ENCODE measurements at regions not wholly inside any gene's neighbourhood (a gene's known extent, or its start where the extent isn't known, plus 50 kb on each side); places are given as distances from the start of the nearest gene placed in this dataset.

DNA sequence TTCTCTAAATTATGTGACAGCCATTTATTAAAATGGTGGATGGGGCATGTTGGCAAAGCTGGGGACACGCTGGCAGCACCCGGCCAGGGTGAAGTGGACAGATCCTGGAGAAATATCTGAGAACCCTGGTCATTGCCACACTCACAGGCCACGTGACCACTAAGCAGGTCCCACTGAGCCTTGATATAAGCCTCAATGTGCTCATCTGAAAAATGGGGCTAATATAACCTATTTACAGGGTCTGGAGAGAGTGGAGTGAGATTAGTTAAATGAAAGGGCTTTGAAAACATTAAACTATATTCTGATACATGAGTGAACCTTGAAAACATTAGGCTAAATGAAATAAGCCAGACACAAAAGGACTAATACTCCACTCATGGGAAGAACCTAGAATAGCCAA, 108.9 kb downstream of the RBFOX3 start:
- no peak for DNase-seq (ENCODE audit: low read depth in 2 of 2)

DNA sequence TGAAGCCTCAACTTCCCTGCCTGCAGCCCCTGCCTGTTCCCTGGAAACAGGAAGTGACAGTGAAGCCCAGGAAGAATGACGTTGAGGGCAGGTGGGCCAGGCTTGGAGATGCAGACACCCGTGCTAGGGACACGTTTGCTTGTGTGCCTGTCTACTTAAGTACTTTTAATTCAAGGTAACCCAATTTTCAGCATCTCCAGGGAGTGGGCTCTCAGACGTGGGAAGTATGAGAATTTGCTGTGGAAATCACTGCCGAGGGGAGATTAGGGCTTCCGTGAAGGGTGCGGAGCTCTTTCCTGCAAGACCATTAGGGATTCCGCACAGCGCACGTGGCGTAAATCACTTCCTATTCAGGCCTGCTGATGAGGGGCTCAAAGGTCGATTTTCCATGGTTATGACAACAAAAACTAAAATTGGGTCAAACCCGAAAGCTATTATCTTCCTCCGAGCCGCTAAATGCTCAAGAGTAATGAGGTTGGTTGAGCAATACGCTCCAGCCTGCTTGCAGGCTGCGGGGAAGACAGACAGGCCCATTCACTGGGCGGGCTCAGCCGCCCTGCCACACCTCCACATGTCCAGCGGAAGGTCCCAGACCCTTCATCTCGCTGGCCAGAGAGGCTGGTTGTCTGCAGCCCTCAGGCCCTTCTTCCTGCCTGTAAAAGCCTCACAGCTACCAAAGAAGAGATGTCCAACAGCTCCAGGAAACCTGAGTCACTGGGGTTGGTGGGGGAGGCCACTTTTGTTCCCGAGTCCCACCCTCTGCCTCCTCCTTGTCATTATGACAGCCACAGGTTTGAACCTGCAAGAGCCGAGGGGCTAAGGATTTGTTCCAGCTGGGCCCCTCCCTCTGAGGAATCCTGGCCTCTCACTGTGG, 109.9 kb downstream of the RBFOX3 start:
- no peak for DNase-seq (ENCODE audit: low read depth in 2 of 2)

DNA sequence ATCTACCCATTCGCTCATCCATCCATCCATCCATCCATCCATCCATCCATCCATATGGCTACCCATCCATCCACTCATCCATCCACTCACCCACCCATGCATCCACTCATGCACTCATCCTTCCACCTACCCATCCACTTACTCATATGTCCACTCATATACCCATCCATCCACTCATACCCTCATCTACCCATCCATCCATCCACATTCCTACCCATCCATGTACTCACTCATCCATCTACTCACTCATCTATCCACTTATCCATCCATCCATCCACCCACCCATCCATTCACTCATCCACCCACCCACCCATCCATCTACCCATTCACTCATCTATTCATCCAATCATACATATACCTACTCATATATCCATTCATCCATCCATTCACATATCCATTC, 112.0 kb downstream of the RBFOX3 start:
- no peak for DNase-seq (ENCODE audit: low read depth in 2 of 2)

DNA sequence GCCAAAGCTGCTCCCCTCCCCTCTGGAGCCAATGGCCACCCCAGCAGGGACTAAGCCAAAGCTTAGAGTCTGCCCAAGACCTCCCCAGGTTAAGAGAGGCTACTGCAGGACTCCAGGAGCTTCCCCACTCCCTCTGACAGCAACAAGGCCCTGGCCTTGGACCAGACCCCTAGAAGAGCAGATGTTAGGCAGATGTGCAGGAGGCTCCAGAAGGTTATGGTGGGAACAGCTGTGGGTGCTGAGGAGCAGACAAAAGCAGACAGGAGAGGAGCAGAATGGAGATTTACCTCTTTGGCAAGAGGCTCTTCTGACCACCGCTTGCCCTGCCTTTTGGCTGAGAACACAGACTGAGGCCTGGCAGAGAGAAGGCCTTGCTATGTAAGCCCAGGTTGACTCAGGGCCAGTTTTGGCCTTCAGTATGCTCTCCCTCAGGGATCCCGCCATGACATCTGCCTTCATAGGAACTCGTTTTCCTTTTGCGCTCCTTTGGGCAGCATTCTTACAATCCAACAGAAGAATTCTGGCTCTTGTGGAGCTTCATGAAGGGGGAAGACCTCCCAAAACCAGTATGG, 113.0 kb downstream of the RBFOX3 start:
- no peak for DNase-seq (ENCODE audit: low read depth in 2 of 2)

- DNase-seq (ENCODE audit: low read depth in 2 of 2), result no peak
Measured at GRCh38 chr17:79496422-79497005, 114.3 kb downstream of the RBFOX3 start.

GRCh38 chr17:79495665-79496064, 115.2 kb downstream of the RBFOX3 start:
- no peak for DNase-seq (ENCODE audit: low read depth in 2 of 2)

- no peak for DNase-seq (ENCODE audit: low read depth in 2 of 2)
Measured at GRCh38 chr17:79491006-79491405, 119.8 kb downstream of the RBFOX3 start.

DNA sequence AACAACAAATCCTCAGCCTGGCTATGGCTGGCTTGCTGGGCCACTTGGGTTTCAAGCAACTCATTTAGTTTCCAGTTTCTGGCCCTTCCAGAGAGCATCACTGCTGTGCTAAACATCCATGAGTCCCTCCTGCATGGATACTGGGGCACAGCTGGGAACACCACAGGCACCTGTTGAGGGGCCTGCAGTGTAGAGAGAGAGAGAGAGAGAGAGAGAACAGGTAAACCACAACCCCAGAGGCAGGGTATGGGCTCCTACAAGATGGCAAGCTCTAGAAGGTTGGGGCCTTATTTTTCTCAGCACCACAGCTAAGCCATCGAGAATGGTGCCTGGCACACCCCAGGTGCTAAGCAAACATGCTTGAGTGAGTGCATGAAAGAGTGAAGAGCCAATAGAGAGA, 120.3 kb downstream of the RBFOX3 start:
- DNase-seq (ENCODE audit: low read depth in 2 of 2), result no peak

GRCh38 chr17:79487149-79487548, 123.7 kb downstream of the RBFOX3 start:
- DNase-seq (ENCODE audit: low read depth in 2 of 2), result no peak

DNA sequence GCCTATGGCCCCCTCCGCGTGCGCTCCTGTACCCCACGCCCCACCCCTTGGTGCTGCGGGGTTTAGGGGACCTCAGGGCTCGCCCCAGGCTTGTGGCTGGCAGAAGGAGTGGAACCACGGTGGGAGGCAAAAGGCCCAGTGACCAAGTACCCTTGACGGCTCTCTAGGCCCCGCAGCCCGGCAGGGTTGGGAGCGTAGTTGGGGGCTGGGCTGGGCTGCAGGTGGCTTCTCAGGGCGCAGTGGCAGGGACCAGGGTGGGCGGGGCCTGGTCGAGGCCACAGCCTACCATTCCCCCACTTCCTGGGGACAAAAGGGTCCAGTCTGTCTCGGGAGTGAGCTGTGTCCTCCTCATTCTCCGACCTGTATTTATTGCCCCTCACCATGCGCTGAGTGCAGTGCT, 124.9 kb downstream of the RBFOX3 start:
- DNase-seq (ENCODE audit: low read depth in 2 of 2), result no peak

DNA sequence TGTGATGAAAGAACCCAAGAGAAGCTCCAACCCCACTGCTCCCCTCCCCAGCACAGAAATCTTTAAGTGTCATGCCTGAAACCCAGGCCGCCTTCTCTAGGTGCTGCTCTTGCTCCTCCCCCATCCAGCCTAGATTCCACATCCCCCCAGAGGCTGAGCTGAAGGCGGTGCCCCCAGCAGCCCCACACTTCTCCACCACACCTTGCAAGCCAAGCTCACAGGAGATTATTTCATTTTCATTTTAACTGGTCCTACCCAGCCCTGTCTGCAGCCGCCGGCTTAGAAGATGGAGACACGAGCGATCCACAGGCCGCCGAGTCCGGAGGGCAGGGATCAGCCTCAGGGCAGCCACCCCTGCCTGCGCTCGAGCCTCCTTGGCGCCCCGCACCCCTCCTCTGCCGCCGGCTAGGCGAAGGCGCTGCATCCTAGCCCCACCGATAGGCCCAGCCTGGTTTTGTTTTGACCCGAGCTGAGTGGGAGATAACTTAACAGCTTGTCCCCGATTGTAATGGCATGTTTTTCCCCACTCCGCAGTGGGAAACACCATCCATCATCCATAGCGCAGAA, 125.3 kb downstream of the RBFOX3 start:
- no peak for DNase-seq (ENCODE audit: low read depth in 2 of 2)

DNA sequence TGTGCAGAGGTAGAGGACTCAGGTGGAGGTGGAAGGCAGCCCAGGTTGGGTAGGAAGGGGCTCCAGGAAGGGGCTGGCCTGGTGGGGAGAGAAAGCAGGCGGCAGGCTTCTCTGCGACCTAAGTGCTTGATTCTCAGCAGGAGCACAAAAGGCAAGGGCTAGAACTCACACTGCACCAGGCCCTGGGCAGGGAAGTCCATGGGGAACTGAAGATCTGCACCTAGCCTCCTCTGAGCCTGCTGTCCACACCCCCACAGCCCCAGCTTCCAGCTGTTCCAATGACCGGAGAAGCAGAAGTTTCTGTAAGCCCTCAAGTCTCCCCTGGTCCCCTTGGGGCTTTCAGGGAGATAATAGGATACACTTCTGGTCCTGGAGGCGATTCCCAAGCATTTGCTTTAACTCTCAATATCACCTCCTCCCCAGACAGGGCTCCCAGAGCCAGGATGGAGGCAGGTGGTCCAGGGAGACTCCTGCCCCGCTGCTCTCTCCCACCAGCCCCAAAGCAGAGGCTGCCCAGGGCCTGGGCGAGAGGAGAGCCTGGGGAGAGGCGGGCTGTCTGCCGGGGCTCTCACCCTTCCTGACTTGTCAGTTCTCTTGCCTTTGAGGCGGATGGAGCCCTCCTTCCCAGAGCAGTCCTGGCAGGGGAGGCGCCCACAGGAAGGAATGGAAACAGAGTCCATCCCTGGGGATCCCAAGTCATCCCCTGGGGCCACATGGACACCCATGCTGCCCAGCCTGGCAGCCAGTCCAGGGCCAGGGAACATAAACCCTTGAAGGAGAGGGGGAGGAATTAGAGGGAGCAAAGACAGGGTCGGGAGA, 126.0 kb downstream of the RBFOX3 start:
- no peak for DNase-seq (ENCODE audit: low read depth in 2 of 2)

- DNase-seq (ENCODE audit: low read depth in 2 of 2), result no peak
Measured at GRCh38 chr17:79483842-79484241, 127.0 kb downstream of the RBFOX3 start.

GRCh38 chr17:79482727-79483521, 127.9 kb downstream of the RBFOX3 start:
- no peak for DNase-seq (ENCODE audit: low read depth in 2 of 2)

DNA sequence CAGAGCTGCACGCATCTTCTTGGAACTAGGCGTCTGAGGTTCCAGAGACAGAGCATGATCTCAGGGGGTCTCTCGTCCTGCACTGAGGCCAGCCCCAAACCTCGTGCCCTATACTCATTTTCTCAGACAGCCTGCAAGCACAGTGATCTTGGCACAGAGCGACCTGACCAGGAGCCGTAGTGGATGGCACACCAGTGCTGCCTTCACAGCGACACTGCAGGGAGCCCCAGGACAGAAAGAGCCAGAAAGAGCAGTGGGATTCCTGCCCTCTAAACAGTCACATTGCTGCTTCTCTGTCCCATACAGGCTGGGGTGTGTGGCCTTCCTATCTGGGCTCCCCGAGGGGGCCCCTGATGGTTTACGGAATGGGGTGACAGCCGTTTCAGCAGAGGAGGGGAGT, 131.0 kb downstream of the RBFOX3 start:
- no peak for DNase-seq (ENCODE audit: low read depth in 2 of 2)

- DNase-seq (ENCODE audit: low read depth in 2 of 2), result no peak
Measured at GRCh38 chr17:79478841-79479240, 132.0 kb downstream of the RBFOX3 start.

DNA sequence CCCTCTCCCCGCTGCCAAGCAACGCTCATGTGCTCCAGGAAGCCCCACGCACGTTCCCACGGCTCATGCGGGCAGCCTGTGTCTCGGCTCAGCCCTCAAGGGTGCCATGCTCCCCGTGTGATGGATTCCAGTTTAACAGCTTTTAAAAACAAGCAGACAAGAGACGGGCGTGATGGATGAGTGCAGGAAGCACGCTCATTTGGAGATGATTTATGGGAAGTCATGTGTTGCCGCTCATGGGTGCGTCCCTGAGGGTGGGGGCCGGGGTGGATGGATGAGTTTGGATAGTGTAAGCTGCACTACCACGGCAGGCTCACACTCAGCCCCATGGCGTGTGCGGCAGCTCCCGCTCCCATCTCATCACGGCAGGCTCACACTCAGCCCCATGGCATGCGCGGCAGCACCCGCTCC, 132.8 kb downstream of the RBFOX3 start:
- DNase-seq (ENCODE audit: low read depth in 2 of 2), result no peak

DNA sequence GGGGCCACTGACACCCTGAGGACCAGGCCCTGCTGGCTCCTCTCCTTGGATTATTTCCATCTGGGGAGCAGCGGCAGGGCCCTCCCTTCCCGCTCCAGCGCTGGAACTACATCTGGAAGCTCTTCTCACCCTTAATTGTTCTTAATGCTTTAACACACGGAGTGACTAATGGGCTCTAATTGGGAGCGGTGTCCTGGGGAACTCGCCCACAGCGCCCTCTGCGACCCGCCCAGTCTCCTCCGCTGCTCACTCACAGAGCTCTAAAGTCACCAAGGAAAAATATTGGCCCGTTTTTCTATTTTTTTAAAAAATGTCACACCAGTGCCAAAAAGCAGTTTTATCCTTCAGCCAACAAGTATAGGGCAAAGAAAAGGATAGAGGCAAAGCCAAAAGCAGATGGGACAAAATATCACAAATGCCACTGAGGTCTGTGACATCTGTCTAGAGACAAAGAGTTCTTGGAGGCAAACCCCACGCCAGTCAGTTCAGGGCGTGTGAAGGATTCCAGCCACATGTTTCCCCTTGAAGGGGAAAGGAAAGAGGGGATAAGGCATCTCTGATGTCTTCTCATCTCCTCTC, 134.7 kb downstream of the RBFOX3 start:
- no peak for DNase-seq (ENCODE audit: low read depth in 2 of 2)

DNA sequence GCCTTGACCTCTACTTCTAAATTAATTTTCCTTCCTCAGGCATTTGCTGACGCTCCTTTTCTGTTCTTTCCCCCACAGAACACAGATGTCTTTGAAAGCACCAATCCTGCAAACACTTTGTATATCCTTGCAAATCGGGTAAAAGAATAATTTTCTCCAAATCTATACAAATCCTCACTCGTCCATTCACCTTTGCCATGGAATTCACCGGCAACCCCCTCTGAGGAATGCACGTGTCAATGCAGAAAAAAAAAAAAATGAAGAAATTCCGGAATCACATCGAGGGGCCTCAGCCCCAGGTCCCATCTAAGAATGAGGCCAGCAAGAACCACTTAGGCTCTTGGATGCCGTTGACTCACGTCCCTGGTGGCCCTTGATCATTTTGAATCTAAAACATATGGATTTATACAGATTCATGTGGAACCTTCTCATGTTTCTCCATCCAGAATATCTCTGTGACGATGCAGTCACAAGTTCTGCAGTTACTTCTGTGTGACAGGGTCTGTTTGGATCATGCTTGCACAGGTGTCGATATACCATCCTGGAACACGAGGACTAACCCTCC, 136.9 kb downstream of the RBFOX3 start:
- no peak for DNase-seq (ENCODE audit: low read depth in 2 of 2)

GRCh38 chr17:79473111-79473875, 137.6 kb downstream of the RBFOX3 start:
- no peak for DNase-seq (ENCODE audit: low read depth in 2 of 2)

Measured in stimulated activated CD4-positive, alpha-beta T cell treated with anti-CD3 and anti-CD28 coated beads, Interleukin-1b, Interleukin-23, amount 100 ng/mL, for 4 hours (primary cell).